ENCODE measurements at regions not wholly inside any gene's neighbourhood (a gene's known extent, or its start where the extent isn't known, plus 50 kb on each side); places are given as distances from the start of the nearest gene placed in this dataset.

DNA sequence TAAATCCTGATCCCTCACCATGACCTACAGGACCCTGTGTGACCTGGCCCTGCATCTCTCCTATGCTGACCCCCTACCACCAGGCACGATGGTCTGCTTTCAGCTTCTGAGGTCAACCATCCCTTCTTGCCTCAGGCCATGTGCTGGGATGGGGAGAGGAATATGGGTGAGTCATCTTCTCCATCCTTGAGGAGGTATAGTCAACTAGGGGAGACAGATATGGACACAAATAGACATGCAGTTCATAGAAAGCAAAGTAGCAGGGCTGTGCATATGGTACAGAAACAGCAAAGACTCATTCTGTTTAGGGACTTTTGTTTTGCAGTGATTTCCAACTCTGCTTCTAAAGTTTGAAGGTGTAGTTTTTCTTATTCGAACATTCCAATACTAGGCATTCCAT, 250.8 kb upstream of the FGGY start:
- TF ChIP-seq, protein P1, sequence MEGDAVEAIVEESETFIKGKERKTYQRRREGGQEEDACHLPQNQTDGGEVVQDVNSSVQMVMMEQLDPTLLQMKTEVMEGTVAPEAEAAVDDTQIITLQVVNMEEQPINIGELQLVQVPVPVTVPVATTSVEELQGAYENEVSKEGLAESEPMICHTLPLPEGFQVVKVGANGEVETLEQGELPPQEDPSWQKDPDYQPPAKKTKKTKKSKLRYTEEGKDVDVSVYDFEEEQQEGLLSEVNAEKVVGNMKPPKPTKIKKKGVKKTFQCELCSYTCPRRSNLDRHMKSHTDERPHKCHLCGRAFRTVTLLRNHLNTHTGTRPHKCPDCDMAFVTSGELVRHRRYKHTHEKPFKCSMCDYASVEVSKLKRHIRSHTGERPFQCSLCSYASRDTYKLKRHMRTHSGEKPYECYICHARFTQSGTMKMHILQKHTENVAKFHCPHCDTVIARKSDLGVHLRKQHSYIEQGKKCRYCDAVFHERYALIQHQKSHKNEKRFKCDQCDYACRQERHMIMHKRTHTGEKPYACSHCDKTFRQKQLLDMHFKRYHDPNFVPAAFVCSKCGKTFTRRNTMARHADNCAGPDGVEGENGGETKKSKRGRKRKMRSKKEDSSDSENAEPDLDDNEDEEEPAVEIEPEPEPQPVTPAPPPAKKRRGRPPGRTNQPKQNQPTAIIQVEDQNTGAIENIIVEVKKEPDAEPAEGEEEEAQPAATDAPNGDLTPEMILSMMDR (IDR thresholded peaks at IDR 0.05), result no peak
- no peak for TF ChIP-seq POLR2A (IDR thresholded peaks at IDR 0.05)

Measured in lower leg skin (tissue), 3 donors.